ENCODE measurements at regions not wholly inside any gene's neighbourhood (a gene's known extent, or its start where the extent isn't known, plus 50 kb on each side); places are given as distances from the start of the nearest gene placed in this dataset.

- TF ChIP-seq CTCF (IDR thresholded peaks at IDR 0.05) (no peak), POLR2A (IDR thresholded peaks at IDR 0.05) (no peak)
Measured at GRCh38 chr5:4335078-4335477, 739.4 kb downstream of the IRX1 start.
